Prostate gland (tissue), 2 donors: ENCODE measurements at regions not wholly inside any gene's neighbourhood (a gene's known extent, or its start where the extent isn't known, plus 50 kb on each side); places are given as distances from the start of the nearest gene placed in this dataset.

Experiments
- DNase-seq: peaks from one replicate; pipeline ENCODE4 v3.0.0-alpha.2; 2019; ENCODE audit warnings: low spot score
- H3K27ac ChIP-seq, 2 donors: fragments of 200-600 bp; sonication (generic); 2 replicates each; pipeline ENCODE4 v1.5.1; 2017 to 2019
- H3K27me3 ChIP-seq: fragments of 200-600 bp; sonication (generic); replicated peaks from 2 replicates; pipeline ENCODE4 v1.5.1; 2019; ENCODE audit not compliant: insufficient read depth
- H3K36me3 ChIP-seq, 2 donors: fragments of 200-600 bp; sonication (generic); 1 replicate in 1 of 2; 2 replicates in 1 of 2; pipeline versions ENCODE4 v1.5.1 to v1.8.1; 2017 to 2019
- H3K4me1 ChIP-seq: fragments of 200-600 bp; sonication (generic); replicated peaks from 2 replicates; pipeline ENCODE4 v1.5.1; 2019
- H3K4me3 ChIP-seq, 2 donors: fragments of 200-600 bp; sonication (generic); 2 replicates each; pipeline ENCODE4 v1.5.1; 2017 to 2019
- H3K9me3 ChIP-seq: fragments of 200-600 bp; sonication (generic); 2 replicates; pipeline ENCODE4 v1.5.1; 2017
- POLR2A ChIP-seq: fragments of 450-650 bp; IDR thresholded peaks from one replicate; pipeline ENCODE4 v1.6.1; 2016; ENCODE audit warnings: antibody characterized with exemption, mild to moderate bottlenecking
- POLR2AphosphoS5 ChIP-seq: sonication (generic); formaldehyde crosslinking; IDR thresholded peaks from one replicate; pipeline ENCODE4 v1.6.1; 2017; ENCODE audit warnings: antibody characterized with exemption
- WGBS: methylation state at CpG from one replicate; pipeline ENCODE4 v1.1.5; 2018; 5-methylcytosine and 5-hydroxymethylcytosine counted together
- intact Hi-C: fragments of 100-400 bp; cut with DNase I; formaldehyde crosslinking; loops from one replicate; pipeline ENCODE4 v1.14.2; 2022
- TF ChIP-seq, protein P1 (sequence below), 4 experiments: fragments of 200-600 bp in 2 of 4; fragments of 450-650 bp in 2 of 4; sonication (generic) in 2 of 4; IDR thresholded peaks; 1 replicate in 3 of 4; 2 replicates in 1 of 4; pipeline ENCODE4 v1.5.1; 2016 to 2019; ENCODE audit warnings: antibody characterized with exemption in 4 of 4, mild to moderate bottlenecking in 2 of 4, moderate library complexity in 2 of 4

DNA sequence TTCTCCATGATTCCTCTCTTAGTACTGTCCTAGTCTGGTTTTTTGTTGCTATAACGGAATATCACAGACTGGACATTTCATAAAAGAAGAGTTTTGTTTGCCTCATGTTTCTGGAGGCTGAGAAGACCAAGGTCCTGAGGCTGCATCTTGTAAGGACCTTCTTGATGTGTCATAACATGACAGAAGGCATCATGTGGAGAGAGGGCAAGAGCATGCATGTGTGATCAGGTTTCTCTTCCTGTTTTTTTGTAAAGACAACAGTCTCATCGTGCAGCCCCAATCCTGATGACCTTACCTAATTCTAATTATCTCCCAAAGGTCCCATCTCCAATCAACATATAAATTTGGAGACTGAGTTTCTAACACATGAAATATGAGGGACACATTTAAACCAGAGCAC, 108.4 kb downstream of the MSX2 start:
- Histone ChIP-seq H3K36me3 (no peaks in the 10 kb centered on the region), H3K4me3 (no peak overlapping the region), H3K27ac (no peak overlapping the region), H3K9me3 (no peaks in the 10 kb centered on the region), H3K27me3 (no peaks in the 10 kb centered on the region), H3K4me1 (no peaks in the 10 kb centered on the region)
- no peak for TF ChIP-seq POLR2AphosphoS5
- TF ChIP-seq, protein P1, sequence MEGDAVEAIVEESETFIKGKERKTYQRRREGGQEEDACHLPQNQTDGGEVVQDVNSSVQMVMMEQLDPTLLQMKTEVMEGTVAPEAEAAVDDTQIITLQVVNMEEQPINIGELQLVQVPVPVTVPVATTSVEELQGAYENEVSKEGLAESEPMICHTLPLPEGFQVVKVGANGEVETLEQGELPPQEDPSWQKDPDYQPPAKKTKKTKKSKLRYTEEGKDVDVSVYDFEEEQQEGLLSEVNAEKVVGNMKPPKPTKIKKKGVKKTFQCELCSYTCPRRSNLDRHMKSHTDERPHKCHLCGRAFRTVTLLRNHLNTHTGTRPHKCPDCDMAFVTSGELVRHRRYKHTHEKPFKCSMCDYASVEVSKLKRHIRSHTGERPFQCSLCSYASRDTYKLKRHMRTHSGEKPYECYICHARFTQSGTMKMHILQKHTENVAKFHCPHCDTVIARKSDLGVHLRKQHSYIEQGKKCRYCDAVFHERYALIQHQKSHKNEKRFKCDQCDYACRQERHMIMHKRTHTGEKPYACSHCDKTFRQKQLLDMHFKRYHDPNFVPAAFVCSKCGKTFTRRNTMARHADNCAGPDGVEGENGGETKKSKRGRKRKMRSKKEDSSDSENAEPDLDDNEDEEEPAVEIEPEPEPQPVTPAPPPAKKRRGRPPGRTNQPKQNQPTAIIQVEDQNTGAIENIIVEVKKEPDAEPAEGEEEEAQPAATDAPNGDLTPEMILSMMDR (IDR thresholded peaks at IDR 0.05), result no peak
- TF ChIP-seq POLR2A, result no peak
- 60% methylated on average over 2 of the region's 2 CpGs for WGBS
- intact Hi-C loops, result no loop called here
- no peak for DNase-seq

DNA sequence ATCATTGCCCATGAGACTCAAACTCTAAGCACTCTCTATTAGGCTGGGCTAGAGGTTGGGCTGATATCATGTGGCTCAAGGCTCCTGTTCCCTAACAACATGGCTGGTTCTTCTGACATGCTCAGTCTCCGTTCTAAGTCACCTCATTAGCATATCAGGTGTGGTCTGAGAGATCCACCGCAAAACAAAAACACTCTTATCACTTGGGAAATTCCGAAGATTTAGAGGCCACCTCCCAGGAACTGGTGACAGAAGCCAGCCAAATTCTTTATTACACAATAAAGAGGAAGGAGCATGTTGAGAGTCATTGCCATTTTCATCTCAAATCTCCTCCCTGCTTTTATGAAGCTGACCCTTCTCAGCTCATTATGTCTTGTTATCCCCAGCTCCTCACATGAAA, 107.6 kb downstream of the MSX2 start:
- Histone ChIP-seq H3K9me3 (no peaks in the 10 kb centered on the region), H3K4me1 (no peaks in the 10 kb centered on the region), H3K36me3 (no peaks in the 10 kb centered on the region), H3K27ac (no peak overlapping the region), H3K27me3 (no peaks in the 10 kb centered on the region), H3K4me3 (no peak overlapping the region)
- TF ChIP-seq, protein P1 (IDR thresholded peaks at IDR 0.05), result no peak
- no peak for TF ChIP-seq POLR2A
- TF ChIP-seq POLR2AphosphoS5, result no peak
- DNase-seq, result no peak
- 29% methylated on average over 3 of the region's 3 CpGs for WGBS
- intact Hi-C loops, result no loop called here

DNA sequence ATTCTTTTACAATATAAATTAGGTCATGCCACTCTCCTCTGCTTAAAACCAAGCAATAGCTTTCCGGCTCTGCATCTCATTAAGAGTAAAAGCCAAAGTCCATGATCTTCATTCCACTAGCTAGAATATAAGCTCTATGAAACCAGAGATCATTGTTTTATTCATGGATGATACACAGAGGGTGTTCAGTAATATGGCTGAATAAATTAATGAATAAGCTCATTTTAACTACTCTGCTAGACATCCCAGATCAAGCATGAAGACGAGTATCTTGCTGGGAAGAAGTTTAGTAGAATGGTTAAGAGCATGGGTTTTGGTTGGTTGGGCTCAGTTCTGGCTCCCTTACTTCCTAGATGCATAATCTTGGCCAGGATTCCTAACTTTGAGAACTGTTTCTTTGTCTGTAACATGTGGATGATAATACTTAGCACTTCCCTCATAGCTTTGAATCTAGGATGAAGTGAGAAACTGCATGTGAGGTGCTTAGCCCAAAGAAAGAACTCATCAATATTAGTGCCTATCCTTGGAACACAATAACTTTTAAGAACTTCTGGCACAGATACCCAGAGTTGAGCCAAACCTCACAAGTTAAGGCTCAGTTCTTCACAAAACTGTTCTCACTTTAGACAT, 106.8 kb downstream of the MSX2 start:
- H3K27ac ChIP-seq, result no peak overlapping the region
- WGBS, result 76% methylated on average over 2 of the region's 2 CpGs
- no peaks in the 10 kb centered on the region for H3K27me3 ChIP-seq
- intact Hi-C loops, result no loop called here
- H3K9me3 ChIP-seq, result no peaks in the 10 kb centered on the region
- no peak for TF ChIP-seq POLR2AphosphoS5
- TF ChIP-seq, protein P1 (IDR thresholded peaks at IDR 0.05), result no peak
- TF ChIP-seq POLR2A, result no peak
- H3K4me3 ChIP-seq, result no peak overlapping the region
- H3K4me1 ChIP-seq, result no peaks in the 10 kb centered on the region
- DNase-seq, result no peak
- H3K36me3 ChIP-seq, result no peaks in the 10 kb centered on the region

DNA sequence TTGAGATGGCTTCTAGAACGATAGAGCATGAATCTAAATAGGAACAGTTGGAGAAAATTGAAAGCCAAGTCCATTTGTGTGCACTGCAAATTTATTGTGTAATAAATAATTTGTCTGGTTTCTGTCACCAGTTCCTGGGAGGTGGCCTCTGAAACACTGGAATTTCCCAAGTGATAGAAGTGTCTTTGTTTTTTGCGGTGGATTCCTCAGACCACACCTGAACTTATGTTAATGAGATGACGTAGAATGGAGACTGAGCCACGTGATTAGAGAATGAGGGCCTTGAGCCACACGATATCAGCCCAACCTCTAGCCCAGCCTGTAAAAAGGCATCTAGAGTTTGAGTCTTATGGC, 105.1 kb downstream of the MSX2 start:
- intact Hi-C loops, result no loop called here
- 45% methylated on average over 5 of the region's 5 CpGs for WGBS
- H3K4me3 ChIP-seq, result no peak overlapping the region
- H3K36me3 ChIP-seq, result no peaks in the 10 kb centered on the region
- DNase-seq, result no peak
- H3K27me3 ChIP-seq, result no peaks in the 10 kb centered on the region
- no peaks in the 10 kb centered on the region for H3K4me1 ChIP-seq
- H3K27ac ChIP-seq, result no peak overlapping the region
- TF ChIP-seq POLR2AphosphoS5 (no peak), POLR2A (no peak)
- TF ChIP-seq, protein P1 (IDR thresholded peaks at IDR 0.05), result no peak
- no peaks in the 10 kb centered on the region for H3K9me3 ChIP-seq

DNA sequence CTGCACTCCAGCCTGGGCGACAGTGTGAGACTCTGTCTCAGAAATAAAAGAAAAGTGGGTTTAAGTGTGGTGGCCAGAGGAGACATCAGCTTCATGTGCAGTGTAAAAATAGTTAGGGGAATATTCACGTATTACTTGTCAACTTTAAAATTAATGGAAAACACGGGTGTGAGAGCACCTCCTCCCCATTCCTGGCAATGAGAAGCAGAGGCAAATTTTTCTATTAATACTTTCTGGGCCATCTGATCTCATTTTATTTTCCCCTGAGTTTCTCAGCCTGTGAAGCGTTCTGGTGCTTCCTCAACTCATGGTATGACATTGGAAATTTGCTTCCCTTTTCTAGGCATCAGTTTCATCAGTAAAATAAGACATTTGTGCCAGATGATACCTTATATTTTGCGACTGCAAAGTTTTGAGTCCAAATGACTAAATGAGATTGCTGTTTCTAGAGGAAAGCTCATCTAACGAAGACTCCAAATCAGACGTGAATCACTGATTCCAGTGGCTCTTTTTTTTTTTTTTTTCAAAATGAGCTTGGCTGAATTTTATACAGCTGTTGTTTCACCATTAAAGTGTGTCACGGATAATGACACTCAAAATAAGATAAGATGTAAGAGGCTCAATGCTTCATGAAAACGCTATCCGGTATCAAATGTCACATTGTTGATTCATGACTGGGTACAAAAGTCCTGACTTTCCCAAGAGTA, 104.6 kb downstream of the MSX2 start:
- H3K9me3 ChIP-seq, result no peaks in the 10 kb centered on the region
- TF ChIP-seq POLR2AphosphoS5 (no peak), POLR2A (no peak)
- TF ChIP-seq, protein P1 (IDR thresholded peaks at IDR 0.05), result no peak
- DNase-seq, result no peak
- no peak overlapping the region for H3K4me3 ChIP-seq
- H3K27me3 ChIP-seq, result no peaks in the 10 kb centered on the region
- no peaks in the 10 kb centered on the region for H3K36me3 ChIP-seq
- H3K4me1 ChIP-seq, result no peaks in the 10 kb centered on the region
- 52% methylated on average over 10 of the region's 10 CpGs for WGBS
- intact Hi-C loops, result no loop called here
- H3K27ac ChIP-seq, result no peak overlapping the region
